Activated CD4-positive, alpha-beta T cell treated with anti-CD3 and anti-CD28 coated beads for 48 hours (primary cell): ENCODE measurements at regions not wholly inside any gene's neighbourhood (a gene's known extent, or its start where the extent isn't known, plus 50 kb on each side); places are given as distances from the start of the nearest gene placed in this dataset.

ENCODE experiments used
- DNase-seq: peaks from one replicate; pipeline ENCODE4 v3.0.0-alpha.2; 2020

- DNase-seq = no peak
Measured at GRCh38 chr2:136550181-136550580, 215.2 kb upstream of the THSD7B start.

DNA sequence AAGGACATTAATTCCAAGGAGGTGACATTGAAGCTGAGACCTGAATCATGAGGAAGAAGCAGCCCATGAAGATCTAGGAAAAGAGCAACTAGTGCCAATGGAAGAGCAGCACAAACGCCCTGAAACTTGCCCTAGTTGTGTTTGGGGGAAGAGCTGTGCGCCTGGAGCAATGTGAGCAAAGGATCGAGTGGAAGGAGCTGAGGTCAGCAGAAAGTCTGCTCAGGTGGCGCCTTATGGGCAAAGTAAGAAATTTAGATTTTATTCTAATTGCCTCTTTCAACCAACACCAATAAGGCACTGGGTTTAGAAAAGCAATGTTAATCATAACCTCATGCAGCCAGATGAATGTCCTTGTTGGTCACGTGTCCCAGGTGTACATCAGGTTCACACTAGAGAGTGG, 226.0 kb upstream of the THSD7B start:
- DNase-seq = no peak

DNA sequence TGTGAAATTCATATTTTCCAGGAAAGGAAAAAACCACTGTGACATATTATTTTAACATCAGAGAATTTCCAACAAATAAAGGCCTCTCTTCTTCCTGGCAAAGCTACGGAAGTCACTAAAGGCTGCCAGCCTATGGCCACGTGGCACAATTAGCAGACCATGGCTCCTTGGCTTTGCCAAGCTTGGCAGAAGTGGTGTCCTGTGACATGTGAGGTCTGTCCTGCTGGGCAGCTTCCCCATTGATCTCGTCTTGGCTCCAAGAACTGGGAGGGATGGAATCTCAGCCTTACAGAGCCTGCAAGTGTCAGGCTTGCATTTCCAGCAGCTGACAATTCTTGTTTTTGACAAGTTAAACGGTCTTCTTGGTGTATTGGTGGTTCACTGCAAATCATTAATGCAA, 226.9 kb upstream of the THSD7B start:
- DNase-seq = no peak

GRCh38 chr2:136534811-136535210, 230.5 kb upstream of the THSD7B start:
- no peak for DNase-seq

DNA sequence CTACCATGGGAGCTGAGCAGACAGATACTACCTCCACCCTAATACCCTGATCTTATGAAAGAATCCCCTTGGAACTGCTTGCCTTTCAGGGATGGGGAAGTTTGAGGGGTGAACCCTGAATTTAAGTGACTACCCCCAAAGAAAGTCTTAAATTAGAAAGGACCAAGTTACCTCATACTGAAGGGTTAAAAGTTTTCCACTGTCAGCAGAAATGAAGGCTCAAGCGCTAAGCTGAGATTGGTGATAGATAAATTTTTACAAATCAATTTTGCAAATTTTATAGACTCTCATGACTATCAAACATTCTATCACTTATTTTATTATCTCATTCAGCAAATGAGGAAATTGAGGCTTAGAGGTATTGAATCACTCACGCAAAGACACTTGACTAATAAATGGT, 233.2 kb upstream of the THSD7B start:
- no peak for DNase-seq

DNA sequence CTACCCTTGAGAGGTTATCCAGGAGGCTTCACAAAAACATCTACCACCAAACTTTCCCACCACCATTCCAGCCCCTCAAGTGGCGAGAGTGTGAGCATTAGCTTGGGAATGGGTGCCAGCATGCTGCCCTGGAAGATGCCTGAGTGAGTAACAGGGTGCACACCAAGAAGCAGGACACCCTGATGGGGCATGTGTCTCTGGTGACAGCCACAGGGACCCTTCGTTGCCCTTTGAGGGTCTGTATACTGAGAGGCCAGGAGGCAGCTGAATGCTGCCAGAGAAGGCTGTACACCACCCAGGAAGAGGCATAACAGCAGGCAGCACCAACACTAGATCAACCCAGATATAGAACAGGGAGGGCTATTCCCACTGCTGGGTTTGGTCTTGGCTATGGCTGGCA, 233.6 kb upstream of the THSD7B start:
- DNase-seq = no peak

- DNase-seq = no peak
Measured at GRCh38 chr2:136530146-136530545, 235.2 kb upstream of the THSD7B start.

- DNase-seq = no peak
Measured at GRCh38 chr2:136527560-136527959, 237.8 kb upstream of the THSD7B start.

DNA sequence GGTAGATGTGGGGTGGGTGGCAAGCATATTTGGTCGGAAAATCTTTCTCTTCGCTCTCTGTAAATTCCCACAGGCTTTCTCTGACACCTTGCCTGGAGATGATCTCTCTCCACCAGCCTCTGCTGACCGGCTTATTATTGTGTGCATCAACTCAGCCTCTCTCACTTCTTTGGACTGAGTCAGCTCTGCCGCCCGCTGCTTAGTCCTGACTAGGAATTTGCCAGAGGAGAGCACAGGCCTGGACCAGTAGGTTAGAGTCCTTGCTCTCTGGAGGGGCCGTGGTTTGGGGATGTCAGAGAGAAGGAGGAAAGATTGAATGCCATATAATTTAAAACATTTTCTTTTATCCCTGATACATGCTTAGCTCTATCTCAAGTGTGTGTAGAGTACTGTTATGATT, 242.6 kb upstream of the THSD7B start:
- no peak for DNase-seq

DNA sequence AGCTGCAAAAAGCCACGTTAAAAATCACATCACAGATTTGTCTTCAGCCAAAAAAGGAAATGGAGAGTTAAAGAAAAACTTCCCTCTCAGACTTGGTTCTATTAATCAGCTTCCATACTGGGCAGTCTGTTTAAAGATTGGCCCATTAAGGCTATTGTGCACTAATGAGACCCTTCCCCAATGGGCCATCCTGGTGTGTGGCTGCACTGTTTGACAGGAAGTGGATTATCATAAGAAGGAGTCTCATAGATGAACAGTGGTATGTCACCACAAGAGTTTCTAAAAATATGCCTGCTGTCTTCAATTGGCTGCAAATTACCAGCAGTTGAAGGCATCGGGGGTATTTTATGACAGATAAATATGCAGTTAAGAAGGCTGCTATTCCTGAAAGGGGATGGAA, 247.6 kb upstream of the THSD7B start:
- no peak for DNase-seq

GRCh38 chr2:136510244-136510643, 255.1 kb upstream of the THSD7B start:
- DNase-seq = no peak

- DNase-seq = no peak
Measured at GRCh38 chr2:136505462-136505861, 259.9 kb upstream of the THSD7B start.

DNA sequence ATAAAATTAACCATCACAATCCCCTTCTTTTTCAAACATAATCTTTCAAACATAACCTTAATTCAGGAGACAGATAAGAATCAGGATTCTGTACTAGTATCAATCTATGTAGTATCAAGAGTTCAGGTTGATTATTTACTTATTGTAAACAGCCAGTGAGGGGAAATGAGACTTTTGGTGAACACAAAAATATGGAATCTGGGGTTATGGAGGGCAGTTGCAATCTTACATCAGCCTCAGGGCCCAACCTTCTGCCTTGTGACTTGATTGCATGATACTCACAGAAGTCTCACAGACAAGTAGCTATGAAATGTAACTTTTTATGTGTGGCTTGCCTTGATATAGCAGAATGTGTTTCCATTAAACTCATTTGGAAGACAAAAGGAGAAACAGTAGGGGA, 262.7 kb upstream of the THSD7B start:
- no peak for DNase-seq

DNA sequence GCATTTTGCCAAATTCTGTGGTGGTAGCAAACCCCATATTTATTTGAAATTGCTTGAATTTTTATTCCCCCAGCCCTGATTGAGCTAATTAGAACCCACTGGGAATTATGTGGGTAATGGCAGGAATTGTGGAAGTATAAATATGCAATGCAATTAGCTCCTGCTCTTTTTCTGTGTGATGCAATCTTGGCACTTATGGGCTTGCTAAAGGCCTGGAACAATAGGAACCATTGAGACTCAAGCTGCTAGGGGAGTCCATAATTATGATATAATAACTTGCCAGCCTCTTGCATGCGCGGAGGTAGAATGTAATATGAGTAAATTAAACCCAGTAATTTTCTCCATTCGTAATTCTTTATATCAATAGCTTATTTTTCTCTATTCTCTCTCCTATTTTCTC, 267.6 kb upstream of the THSD7B start:
- DNase-seq = no peak

- no peak for DNase-seq
Measured at GRCh38 chr2:136496966-136497365, 268.4 kb upstream of the THSD7B start.

DNA sequence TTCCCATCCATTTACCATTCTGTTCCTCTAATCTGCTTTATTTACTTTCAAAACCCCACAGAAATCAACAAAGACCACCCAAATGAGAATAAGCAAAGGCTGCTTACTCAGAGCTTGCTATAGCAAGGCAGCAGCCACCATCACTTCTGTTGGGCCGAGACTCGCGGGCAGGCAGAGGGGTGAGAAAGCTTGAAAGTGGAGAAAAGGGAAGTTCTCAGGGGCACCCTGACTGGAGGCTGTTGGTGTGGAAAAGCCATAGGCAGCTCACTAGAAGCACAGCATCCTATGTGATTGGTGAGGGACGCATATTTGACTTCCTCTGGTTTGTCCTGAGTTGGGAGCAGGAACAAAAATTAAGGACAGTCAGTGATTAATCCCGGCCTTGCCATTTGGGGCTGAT, 269.7 kb upstream of the THSD7B start:
- DNase-seq = no peak

DNA sequence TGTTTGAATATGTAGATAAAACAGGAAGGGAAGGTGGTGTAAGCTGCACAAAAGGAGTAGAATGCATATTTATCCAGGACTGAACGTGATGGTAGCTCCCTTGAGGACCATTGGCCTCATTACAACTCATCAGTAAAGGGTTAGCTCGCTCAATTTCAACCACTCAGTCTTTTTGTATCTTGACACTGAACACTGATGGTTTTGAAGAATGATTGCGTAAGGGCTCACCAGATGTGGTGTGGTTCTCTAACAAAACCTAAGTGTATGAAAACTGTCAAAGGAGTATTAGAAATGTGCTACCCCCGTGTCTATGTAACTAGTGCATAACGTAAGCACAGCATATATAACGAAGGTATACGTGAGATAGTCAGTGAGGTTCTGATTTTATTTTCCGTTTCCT, 272.4 kb upstream of the THSD7B start:
- no peak for DNase-seq

DNA sequence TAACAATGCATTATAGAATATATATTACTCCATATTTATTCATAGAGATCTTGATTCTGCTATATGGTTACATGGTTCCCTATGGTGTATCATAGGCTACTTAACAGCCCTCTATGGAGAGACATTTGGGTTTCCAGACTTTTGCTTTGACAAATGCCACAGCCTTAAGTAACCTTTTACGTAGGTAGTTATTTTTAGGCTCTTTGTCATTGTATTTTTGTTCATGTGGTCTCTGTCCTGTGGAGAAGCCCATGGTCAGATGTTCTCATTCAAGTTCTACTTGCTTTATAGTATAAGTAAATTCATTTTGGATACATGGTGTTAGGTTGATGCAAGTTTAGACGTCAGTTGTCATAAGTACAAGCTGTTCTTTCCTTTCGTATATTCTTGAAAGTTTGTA, 275.2 kb upstream of the THSD7B start:
- no peak for DNase-seq

GRCh38 chr2:136487421-136487820, 277.9 kb upstream of the THSD7B start:
- no peak for DNase-seq

- no peak for DNase-seq
Measured at GRCh38 chr2:136486115-136486514, 279.2 kb upstream of the THSD7B start.

- no peak for DNase-seq
Measured at GRCh38 chr2:136482966-136483365, 282.4 kb upstream of the THSD7B start.

DNA sequence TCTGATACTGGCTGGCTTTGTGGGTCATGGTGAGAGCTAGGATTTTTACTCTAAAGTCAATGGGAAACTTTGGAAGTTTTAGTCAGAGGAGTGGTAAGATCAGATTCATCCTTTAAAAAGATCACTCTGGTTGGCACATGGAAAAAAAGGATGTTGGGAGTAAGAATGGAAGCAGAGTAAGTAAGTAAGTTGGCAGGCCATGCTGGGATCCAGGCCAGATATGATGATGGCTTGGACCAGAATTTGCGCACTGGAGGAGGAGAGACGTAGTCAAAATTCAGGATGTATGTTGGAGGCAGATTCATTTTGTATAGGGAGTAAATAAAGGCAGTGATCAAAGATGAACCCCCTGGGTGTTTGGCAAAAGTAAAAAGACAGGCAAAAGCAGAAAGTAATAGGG, 283.3 kb upstream of the THSD7B start:
- DNase-seq = no peak

GRCh38 chr2:136479696-136480095, 285.6 kb upstream of the THSD7B start:
- DNase-seq = no peak

DNA sequence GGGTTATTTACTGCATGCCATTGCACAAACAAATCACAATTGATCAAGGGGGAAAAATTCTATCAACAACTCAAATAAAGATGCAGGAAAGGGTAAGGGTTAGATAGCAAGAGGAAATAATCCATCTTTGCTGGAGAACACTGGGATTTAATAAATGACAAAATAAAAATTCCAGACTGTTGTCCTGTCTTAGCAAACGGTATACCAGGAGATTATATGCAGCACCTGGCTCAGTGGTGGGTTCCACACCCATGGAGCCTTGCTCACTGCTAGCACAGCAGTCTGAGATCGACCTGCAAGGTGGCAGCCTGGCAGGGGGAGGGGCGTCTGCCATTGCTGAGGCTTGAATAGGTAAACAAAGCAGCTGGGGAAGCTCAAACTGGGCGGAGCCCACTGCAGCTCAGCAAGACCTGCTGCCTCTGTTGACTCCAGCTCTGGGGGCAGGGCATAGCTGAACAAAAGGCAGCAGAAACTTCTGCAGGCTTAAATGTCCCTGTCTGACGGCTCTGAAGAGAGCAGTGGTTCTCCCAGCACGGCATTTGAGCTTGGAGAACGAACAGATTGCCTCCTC, 296.5 kb upstream of the THSD7B start:
- DNase-seq = no peak

GRCh38 chr2:136452528-136452927, 312.8 kb upstream of the THSD7B start:
- no peak for DNase-seq
